ENCODE measurements at regions not wholly inside any gene's neighbourhood (a gene's known extent, or its start where the extent isn't known, plus 50 kb on each side); places are given as distances from the start of the nearest gene placed in this dataset.

GRCh38 chr9:73073337-73074175 lies 78.1 kb upstream of the ANXA1 start:
- TF ChIP-seq CTCF (IDR thresholded peaks at IDR 0.05) (no peak), POLR2A (IDR thresholded peaks at IDR 0.05) (no peak), EP300 (IDR thresholded peaks at IDR 0.05) (no peak)
